ENCODE measurements at regions not wholly inside any gene's neighbourhood (a gene's known extent, or its start where the extent isn't known, plus 50 kb on each side); places are given as distances from the start of the nearest gene placed in this dataset.

- no peak for DNase-seq
Observed at GRCh38 chr13:76175961-76176725, 540.0 kb downstream of the LMO7 start.

- DNase-seq, result no peak
Observed at GRCh38 chr13:76168661-76169060, 532.5 kb downstream of the LMO7 start.

- no peak for DNase-seq
Observed at GRCh38 chr13:76164290-76164689, 528.2 kb downstream of the LMO7 start.

- DNase-seq, result no peak
Observed at GRCh38 chr13:76163761-76164160, 527.6 kb downstream of the LMO7 start.

GRCh38 chr13:76160961-76161925 lies 525.1 kb downstream of the LMO7 start:
- DNase-seq, result no peak

GRCh38 chr13:76160506-76160905 lies 524.4 kb downstream of the LMO7 start:
- DNase-seq, result no peak

- no peak for DNase-seq
Observed at GRCh38 chr13:76157926-76158325, 521.8 kb downstream of the LMO7 start.

- no peak for DNase-seq
Observed at GRCh38 chr13:76153239-76153638, 517.1 kb downstream of the LMO7 start.

- no peak for DNase-seq
Observed at GRCh38 chr13:76148926-76149325, 512.8 kb downstream of the LMO7 start.

GRCh38 chr13:76148374-76148773 lies 512.2 kb downstream of the LMO7 start:
- no peak for DNase-seq

GRCh38 chr13:76132532-76132931 lies 496.4 kb downstream of the LMO7 start:
- no peak for DNase-seq

GRCh38 chr13:76131551-76131950 lies 495.4 kb downstream of the LMO7 start:
- no peak for DNase-seq

- DNase-seq, result no peak
Observed at GRCh38 chr13:76129305-76130000, 493.3 kb downstream of the LMO7 start.

GRCh38 chr13:76127922-76128321 lies 491.8 kb downstream of the LMO7 start:
- DNase-seq, result no peak

GRCh38 chr13:76123548-76123947 lies 487.4 kb downstream of the LMO7 start:
- DNase-seq, result no peak

- DNase-seq, result no peak
Observed at GRCh38 chr13:76116751-76117360, 480.7 kb downstream of the LMO7 start.

- no peak for DNase-seq
Observed at GRCh38 chr13:76106763-76107162, 470.6 kb downstream of the LMO7 start.

GRCh38 chr13:76094645-76095044 lies 458.5 kb downstream of the LMO7 start:
- no peak for DNase-seq

- DNase-seq, result no peak
Observed at GRCh38 chr13:76091076-76091475, 454.9 kb downstream of the LMO7 start.

- no peak for DNase-seq
Observed at GRCh38 chr13:76086729-76087128, 450.6 kb downstream of the LMO7 start.

GRCh38 chr13:76067850-76068249 lies 431.7 kb downstream of the LMO7 start:
- DNase-seq, result no peak

GRCh38 chr13:76053181-76053580 lies 417.1 kb downstream of the LMO7 start:
- DNase-seq, result no peak

- DNase-seq, result no peak
Observed at GRCh38 chr13:76049376-76049746, 413.2 kb downstream of the LMO7 start.

All from suppressor macrophage (primary cell).